Esophagus squamous epithelium (tissue), 4 donors: ENCODE measurements at regions not wholly inside any gene's neighbourhood (a gene's known extent, or its start where the extent isn't known, plus 50 kb on each side); places are given as distances from the start of the nearest gene placed in this dataset.

Experiments
- POLR2A ChIP-seq, 4 donors: fragments of 450-650 bp; IDR thresholded peaks; one replicate each; pipeline ENCODE4 v1.6.1; 2017; ENCODE audit warnings: antibody characterized with exemption in 4 of 4, mild to moderate bottlenecking in 4 of 4, moderate library complexity in 3 of 4
- TF ChIP-seq, protein P1 (sequence below), 6 experiments: fragments of 450-650 bp in 4 of 6; fragments of 200-600 bp in 2 of 6; sonication (generic) in 2 of 6; IDR thresholded peaks; one replicate each; pipeline ENCODE4 v1.5.1; 2016 to 2019; ENCODE audit warnings: antibody characterized with exemption in 6 of 6, mild to moderate bottlenecking in 4 of 6, moderate library complexity in 4 of 6

DNA sequence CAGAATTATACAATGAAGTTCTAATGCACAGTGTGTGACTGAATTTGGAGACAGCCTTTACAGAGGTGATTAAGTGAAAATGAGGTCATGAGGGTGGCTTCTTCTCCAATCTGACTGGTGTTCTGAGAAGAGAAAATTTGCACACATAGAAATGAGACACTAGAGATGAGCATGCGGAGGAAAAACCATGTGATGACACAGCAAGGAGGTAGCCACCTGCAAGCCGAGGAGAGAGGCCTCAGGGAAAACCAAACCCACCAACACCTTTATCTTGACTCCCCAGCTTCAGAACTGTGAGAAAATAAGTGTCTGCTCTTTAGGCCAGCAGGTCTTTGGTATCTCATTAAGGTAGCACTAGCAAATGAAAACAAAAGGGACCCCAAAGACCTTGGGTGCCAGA lies 93.2 kb downstream of the GGTLC2 start:
- TF ChIP-seq POLR2A (IDR thresholded peaks at IDR 0.05): no peak
- TF ChIP-seq, protein P1, sequence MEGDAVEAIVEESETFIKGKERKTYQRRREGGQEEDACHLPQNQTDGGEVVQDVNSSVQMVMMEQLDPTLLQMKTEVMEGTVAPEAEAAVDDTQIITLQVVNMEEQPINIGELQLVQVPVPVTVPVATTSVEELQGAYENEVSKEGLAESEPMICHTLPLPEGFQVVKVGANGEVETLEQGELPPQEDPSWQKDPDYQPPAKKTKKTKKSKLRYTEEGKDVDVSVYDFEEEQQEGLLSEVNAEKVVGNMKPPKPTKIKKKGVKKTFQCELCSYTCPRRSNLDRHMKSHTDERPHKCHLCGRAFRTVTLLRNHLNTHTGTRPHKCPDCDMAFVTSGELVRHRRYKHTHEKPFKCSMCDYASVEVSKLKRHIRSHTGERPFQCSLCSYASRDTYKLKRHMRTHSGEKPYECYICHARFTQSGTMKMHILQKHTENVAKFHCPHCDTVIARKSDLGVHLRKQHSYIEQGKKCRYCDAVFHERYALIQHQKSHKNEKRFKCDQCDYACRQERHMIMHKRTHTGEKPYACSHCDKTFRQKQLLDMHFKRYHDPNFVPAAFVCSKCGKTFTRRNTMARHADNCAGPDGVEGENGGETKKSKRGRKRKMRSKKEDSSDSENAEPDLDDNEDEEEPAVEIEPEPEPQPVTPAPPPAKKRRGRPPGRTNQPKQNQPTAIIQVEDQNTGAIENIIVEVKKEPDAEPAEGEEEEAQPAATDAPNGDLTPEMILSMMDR (IDR thresholded peaks at IDR 0.05): no peak
